Fibroblast of lung (primary cell): ENCODE measurements at regions not wholly inside any gene's neighbourhood (a gene's known extent, or its start where the extent isn't known, plus 50 kb on each side); places are given as distances from the start of the nearest gene placed in this dataset.

ENCODE experiments used
- EZH2 ChIP-seq: IDR thresholded peaks from 2 replicates; pipeline ENCODE4 v1.5.1; 2012; ENCODE audit warnings: low read length, control low read depth, mild to moderate bottlenecking; ENCODE audit errors: missing control alignments
- TF ChIP-seq, protein P1 (sequence below), 2 donors: IDR thresholded peaks in 1 of 2; conservative IDR thresholded peaks in 1 of 2; 1 replicate in 1 of 2; 2 replicates in 1 of 2; pipeline ENCODE4 v1.5.1; 2011 to 2012; ENCODE audit warnings: low read length in 2 of 2, control low read depth in 1 of 2, inconsistent platforms in 1 of 2, low read depth in 1 of 2, mild to moderate bottlenecking in 1 of 2

DNA sequence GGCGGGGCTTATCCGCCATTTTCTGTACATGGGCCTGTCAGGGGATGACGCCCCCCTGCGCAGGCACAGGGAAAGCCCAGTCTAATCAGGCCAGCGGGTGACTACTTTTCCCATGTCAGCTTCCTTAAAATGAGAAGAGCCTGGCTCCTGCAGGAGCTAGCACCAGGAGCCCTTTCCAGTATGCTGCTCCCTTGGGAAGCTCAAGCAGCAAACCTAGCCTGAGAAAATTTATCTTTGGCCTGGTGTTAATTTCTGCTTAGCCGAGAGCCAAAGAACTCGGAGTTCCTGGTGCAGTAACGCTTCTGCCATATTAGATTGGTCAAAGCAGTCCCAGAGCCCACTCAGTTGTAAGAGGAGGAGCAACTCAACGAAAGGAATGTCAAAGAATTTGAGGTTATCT is 239.0 kb upstream of the PHYHIPL start:
- TF ChIP-seq, protein P1, sequence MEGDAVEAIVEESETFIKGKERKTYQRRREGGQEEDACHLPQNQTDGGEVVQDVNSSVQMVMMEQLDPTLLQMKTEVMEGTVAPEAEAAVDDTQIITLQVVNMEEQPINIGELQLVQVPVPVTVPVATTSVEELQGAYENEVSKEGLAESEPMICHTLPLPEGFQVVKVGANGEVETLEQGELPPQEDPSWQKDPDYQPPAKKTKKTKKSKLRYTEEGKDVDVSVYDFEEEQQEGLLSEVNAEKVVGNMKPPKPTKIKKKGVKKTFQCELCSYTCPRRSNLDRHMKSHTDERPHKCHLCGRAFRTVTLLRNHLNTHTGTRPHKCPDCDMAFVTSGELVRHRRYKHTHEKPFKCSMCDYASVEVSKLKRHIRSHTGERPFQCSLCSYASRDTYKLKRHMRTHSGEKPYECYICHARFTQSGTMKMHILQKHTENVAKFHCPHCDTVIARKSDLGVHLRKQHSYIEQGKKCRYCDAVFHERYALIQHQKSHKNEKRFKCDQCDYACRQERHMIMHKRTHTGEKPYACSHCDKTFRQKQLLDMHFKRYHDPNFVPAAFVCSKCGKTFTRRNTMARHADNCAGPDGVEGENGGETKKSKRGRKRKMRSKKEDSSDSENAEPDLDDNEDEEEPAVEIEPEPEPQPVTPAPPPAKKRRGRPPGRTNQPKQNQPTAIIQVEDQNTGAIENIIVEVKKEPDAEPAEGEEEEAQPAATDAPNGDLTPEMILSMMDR (conservative IDR thresholded peaks at IDR 0.05 in 1 of 2, IDR thresholded peaks at IDR 0.05 in 1 of 2; ENCODE audit: low read depth in 1 of 2, low read length in 2 of 2) = no peak
- TF ChIP-seq EZH2 = no peak
